Iris pigment epithelial cell (primary cell): ENCODE measurements at regions not wholly inside any gene's neighbourhood (a gene's known extent, or its start where the extent isn't known, plus 50 kb on each side); places are given as distances from the start of the nearest gene placed in this dataset.
"Not testable (repeated sequence)": the region's sequence is repeated elsewhere in the genome, so short reads cannot be mapped to it uniquely, and the experiment has no call there.

ENCODE experiments used
- DNase-seq: peaks from one replicate; pipeline ENCODE4 v3.0.0-alpha.2; 2011; ENCODE audit warnings: low read depth

DNA sequence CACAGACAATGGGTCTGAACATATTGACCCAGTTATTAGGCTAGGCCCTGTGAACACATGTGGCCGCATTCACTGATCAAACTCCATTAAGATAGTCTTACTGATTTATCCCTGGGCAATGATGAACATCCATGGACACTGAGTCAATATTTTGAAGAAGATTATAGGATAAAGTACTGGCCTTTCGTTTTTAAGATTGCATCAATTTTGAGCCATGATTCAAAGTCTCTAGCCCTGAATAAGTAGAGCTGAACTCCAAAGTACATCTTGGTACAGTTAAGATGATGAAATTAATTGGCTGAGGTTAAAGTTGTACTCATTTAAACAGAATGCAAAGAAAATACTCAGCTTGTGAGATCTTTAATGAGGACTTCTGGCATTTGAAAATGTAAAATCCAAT lies 1581.9 kb downstream of the EFNB2 start:
- DNase-seq, result peak; percentile 88

DNA sequence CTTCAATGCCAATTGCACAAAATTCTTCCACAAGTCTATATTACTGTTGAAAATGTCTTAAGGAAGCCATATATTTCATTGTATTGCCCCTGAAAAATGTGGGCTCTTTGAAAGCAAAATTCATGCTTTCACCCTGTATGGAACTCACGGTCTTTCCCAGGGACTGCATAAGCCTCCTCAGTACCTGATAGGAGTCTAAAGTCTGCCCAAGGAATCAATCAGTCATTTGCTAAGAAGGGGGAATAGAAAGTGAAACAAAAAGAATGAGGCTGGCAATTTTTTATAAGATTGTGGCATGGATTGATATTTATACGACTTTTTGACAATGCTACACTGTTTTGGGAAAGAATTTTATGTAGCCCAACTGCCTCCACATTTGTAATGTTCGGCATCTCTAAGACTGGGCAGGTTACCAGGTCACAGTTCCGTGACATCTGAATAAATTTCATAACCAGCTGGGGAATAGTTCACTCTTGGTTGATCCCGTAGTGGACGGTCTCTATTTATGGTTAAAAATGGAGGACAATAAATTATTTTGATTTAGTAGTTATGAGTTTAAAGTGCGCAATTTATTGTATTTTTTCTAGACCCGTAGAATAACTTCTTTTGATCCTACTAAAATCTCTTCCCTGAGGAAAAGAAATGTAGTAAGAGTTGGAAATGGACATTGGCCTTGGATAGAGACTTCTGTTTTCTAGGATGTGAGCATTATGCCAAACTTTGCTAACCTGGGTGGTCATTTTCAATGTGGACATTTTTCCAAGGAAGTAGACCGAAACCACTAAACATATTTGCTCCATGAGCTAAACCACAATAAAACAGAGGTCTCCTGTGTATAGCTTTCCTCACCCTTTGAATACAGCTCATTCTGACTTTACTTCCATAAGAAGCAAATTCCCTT lies 1585.4 kb downstream of the EFNB2 start:
- peak; percentile 12 for DNase-seq

DNA sequence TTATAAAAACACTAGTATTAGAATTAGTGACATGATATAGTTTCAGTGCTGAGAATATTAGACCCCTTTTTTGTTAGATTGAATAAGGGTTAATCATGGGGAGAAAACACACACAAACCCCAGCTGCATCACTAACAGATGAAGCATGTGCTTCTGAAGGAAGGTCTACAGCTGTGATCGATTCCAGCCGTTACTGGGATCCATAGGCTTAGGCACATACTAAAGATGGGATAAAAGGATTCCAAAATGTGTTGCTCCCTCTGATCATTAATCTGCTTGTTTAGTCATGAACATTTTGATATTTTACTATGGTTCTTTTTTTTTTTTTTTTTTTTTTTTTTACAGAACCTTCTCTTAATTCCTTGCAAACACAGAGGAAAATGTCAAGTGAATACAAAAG lies 1591.3 kb downstream of the EFNB2 start:
- DNase-seq, result no peak

DNA sequence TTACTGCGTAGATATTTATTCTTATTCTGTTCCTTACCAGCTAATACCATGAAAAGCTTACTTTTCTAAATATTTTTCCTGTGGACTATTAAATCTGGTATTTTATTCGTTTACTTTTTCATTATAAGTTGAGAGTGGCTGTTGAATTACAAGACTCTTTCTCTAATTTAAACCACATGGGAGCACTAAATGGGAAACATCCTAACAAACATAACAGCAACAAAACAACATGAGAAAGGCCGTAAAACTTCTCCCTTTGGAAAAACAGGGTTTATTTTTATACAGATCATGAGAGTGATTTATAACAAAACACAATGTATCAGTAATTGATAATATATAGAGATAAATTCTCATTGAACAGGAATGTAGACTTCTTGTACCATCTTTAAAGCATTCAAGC lies 1592.1 kb downstream of the EFNB2 start:
- no peak for DNase-seq

DNA sequence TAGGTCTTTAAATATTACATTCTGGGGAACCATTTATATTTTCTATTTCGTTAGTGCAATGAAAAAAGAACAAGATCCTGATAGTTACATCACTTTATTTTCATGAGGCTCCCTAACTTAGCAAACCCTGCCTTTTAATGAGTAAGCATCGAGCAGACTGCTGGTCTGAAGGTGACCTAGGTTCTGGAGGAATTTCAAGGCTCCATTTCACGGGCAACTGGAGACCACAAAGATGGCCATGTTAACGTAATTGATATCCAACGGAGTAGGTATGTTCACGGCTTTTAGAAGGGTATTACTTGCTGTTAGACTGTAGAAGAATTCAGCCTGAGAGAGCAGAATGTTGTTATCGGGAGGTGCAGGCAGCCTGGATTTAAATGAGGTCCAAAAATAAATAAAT lies 1597.6 kb downstream of the EFNB2 start:
- peak; percentile 32 for DNase-seq

DNA sequence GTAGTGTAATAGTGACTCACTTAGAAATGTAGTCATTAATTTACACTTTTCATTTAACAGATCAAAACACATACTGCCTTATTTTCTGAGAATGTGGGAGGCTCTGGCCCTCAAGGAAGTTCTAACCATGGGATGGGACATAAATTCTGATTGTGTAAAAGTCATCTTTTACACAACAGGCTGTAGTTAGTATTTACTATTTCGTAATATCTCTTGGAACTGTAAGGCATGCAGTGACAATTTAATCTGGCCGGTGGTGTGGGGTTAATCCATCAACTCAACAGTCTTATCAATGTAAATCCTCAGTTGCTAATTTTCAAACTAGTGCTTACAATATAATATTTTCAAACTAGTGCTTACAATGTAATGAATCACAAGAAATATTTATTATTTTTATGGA lies 1599.2 kb downstream of the EFNB2 start:
- no peak for DNase-seq

DNA sequence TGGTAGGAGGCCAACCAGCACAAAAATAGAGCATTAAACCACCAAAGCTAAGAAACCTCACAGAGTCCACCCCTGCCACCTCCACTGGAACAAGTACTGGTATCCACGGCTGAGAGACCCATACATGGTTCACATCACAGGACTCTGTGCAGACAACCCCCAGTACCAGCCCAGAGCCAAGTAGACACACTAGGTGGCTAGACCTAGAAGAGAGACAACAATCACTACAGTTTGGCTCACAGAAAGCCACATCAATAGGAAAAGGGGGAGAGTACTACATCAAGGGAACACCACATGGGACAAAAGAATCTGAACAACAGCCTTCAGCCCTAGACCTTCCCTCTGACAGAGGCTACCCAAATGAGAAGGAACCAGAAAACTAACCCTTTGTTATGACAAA lies 1614.9 kb downstream of the EFNB2 start:
- not testable (repeated sequence) for DNase-seq

DNA sequence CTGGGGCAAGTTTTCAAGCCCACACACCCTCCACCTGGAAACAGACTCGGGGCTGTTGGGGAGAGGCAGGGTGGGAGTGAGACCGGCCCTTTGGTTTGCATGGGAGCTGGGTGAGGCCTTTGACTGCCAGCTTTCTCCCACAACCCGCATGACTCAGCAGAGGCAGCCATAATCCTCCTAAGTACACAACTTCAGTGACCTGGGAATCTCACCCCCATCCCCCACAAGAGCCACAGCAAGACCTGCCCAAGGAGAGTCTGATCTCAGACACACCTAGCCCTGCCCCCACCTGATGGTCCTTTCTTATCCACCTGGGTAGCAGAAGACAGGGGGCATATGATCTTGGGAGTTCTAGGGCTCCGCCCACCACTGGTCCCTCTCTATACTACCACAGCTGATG lies 1615.4 kb downstream of the EFNB2 start:
- DNase-seq, result no peak

DNA sequence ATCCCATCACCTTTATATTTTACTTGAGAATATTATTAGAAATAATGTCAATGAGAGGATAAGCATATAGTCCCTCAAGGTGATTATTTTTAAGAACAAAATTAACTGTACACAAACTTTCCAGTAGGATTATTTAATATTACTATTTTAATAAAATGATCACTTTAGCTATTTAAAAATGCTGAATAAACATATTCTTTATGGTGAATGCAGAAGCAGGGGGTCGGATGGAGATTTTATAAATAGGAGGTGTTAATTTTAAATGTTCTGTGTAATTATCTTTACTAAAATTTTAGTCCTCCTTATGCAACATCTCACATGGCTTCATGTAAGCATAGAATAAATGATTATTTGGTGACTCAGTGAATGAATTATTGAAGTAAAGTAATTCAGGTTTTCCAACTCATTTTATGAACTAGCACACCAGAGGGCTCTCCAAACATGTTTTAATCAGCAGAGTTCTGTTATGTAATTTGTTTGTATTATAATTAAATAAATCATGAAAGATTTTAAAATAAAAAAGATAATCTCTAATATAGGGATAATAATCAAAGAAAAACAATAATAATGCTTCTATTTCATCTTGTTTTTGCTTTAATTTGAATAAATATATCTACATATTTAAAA lies 1635.2 kb downstream of the EFNB2 start:
- DNase-seq, result peak; percentile 15

DNA sequence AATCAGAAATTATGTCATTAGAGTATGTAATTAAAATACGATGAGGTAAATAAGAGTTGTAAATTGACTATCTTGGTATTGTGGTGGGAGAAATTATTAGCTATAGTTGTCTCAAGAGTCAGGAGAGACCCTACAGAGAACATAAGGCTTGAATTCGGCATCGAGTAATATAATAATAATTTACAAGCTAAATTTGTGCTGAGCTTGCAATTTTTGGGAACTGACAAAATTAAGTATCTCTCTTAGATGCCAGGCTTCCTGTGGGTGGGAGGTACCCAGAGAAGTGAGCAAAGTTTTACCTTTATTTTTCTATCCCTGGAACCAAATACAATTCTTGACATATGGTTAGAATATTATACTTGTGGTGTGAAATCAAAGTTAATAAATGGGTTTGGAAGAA lies 1637.0 kb downstream of the EFNB2 start:
- no peak for DNase-seq

DNA sequence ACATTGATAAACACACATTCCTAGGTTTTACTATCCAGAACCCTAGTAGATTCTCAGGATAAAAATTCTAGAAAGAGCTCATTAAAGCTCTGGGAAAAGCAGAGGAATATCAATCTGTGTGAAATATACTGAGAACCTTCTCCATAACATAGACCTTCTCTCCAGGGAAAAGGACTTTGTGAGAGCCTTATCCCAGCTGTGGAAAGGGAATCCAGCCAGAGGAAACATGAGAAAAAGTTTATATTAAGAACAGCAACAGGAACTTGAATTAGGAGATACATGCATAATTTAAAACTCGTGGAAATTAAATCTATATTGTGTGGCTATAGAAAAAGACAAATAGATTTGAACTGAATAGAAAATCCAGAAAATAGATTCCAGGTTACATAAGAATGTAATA lies 1639.9 kb downstream of the EFNB2 start:
- DNase-seq, result no peak

DNA sequence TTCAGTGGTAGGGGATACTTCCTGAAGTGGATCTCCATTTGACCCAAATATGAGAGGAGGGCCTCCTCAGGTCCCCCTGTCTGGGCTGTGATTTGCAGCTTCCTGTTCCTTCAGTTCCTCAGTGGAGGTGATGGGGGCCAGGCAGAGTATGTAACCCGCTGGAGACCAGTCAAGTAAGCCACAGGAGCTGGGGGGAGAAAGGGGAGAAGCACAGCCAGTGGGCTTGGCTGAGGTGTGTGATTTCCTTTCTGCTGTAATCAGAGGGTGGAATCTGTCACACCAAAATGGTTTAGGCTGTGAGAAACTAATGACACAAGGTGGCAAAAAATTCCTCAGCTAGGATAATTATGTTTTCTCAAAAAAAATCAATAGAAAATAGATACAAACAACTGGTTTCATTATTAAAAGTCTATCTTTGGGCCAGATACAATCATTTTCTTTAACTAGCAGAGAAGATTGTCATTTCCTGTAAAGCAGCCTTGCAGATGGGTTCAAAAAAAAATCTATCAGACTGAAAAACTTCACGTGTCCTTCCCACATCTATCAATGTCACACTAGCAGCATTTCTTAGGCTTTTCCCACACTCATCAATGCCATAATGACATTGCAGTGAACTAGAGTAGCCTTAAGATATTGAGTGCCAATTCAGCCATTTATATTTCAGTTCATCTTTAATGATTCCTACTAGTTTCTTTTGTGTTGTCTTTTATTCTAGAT lies 1660.3 kb downstream of the EFNB2 start:
- DNase-seq, result no peak

DNA sequence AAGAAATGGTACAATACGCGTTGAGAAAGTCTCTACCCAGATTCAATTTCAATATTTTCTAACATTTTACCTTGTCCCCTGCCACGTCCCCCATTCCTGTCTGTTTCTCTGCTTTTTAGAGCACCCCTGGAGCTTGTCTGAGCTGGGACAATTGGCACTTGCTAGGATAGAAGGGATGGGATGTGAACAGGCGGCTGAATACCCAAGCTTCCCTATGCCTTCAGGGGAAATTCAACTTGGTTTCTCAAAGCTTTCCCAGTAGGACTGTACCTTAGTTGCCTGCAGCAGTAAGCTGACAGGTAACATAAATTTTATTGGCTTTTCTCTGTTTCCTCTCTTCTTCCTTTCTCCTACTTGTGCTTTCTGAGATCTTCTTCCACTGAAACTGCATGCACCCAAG lies 1663.3 kb downstream of the EFNB2 start:
- DNase-seq, result no peak

DNA sequence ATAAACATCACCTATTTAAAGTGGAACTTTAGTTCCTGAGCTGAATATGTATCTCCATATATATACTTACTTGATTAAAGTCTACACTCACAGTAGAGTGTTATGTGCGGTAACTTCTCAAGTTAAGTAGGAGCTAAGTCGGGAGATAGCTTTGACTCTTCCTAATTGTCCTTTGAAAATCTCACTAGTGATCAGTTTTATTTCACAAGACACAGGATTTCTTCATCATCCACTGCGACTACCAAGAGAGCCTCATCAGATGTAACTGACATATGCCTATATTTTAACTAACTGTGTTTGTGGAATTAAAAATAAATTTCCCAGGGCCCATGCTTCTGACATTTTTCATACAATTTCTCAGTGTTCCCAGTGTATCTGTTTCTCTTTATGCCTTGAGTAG lies 1664.0 kb downstream of the EFNB2 start:
- no peak for DNase-seq

DNA sequence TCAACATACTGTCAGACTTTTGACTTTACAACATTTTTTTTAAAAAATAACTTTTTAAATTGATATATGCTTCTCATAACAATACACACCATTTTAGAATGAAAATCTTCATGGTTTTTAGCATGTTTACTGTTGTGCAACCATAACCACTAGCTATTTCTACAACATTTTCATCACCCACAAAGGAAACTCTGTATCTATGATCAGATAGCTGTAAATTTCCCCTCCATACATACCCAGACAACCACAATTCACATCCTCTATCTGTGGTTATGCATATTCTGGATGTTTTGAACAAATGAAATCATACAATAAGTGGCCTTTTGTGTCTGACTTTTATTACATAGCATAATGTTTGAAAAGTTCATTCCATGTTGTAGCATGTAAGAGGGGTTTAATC lies 1666.0 kb downstream of the EFNB2 start:
- DNase-seq, result peak; percentile 78

DNA sequence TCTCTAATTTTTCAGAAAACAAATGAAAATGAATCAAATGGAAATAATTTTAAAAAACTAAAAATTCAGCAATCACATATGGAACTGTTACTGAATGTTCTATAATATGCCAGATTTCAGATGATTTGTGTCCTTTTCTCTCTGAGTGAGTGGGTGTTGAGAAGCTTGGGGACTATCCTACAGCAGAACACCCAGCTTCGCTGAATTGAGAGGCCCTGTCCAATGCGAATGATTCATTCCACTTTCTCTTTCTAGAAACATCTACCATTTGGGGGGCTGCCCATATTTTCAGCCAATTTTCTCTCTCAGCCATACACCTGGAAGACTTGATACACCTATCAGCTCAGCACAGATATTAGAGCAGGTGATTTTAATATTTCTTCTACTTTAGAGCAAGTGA lies 1666.7 kb downstream of the EFNB2 start:
- DNase-seq, result no peak

DNA sequence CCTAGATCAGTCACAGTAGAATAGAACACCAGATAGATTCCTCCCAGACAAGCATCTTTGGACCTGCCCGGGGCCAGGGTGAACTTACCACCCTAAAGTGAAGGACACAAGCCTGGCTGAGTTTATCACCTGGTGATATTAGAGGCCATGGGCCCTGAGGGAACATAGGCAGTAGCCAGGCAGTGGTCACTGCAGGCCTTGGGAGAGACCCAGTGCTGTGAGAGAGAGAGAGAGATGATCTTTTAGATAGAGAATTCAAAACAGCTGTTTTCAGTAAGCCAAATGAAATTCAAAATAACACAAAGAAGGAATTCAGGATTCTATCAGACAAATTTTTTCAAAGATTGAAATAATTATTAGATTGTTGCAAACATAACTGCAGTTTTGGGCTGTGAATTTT lies 1679.9 kb downstream of the EFNB2 start:
- DNase-seq, result no peak

DNA sequence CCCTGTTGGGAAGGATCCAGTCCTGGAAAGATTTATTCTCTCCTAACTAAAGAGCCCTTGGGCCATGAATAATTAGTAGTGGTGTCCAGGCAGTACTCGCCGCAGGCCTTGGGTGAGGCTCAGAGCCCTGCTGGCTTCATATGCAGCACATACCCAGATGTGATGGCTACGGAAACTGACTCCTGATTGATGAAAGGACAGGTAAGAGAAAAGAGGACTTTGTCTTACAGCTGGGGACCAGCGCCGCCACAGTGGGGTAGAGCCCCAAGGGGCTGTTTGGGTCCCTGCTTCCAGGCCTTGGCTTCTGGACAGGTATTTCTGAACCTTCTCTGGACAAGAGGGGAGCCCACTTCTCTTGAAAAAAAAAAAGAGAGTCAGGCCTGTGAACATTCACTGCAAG lies 1680.8 kb downstream of the EFNB2 start:
- DNase-seq, result no peak

DNA sequence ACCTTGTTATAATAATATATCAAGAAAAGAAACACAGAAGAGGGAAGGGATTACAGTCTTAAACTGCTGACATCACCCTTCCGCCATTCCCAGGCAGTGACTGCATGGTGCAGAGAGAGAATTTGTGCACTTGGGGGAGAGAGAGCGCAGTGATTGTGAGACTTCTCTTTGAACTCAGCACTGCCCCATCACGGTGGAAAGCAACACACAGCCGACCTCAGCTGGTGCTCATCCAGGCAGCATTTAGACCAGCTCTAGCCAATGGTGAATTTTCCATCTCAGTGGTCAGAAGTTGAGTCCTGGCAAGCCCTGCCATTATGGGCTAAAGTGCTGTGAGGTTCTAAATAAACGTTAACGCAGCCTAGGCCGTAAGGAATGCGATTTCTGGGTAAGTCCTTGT lies 1681.5 kb downstream of the EFNB2 start:
- DNase-seq, result no peak

DNA sequence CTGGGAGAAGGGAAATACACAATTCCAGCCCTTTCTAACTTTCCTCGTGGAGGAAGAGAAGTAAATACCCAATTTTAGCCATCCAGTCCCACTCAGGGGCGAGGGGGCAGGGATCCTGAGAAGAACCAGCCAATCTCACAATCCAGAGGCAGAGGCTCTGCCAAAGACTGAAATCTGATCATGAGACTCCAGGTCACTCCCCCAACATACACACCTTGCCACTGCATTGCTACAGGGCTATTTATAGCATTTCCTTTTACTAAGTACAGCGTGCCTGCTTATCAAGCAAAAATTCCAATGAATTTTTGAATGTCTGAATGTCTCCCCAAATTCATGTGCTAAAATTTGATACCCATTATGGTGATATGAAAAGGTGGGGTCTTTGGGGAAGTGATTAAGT lies 1687.5 kb downstream of the EFNB2 start:
- no peak for DNase-seq

DNA sequence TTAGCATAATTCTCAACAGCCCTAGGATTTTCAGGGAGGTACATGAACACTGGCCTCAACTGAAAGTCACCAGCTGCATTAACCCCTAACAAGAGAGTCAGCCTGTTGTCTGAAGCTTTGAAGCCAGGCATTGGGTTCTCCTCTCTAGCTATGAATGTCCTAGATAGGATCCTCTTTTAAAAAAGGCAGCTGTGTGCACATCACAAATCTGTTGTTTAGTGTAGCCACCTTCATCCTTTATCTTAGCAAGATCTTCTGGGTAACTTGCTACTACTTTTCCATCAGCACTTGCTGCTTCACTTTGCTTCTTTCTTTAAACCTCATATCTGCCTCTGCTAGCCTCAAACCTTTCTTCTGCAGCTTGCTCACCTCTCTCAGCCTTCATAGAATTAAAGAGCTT lies 1692.1 kb downstream of the EFNB2 start:
- no peak for DNase-seq

DNA sequence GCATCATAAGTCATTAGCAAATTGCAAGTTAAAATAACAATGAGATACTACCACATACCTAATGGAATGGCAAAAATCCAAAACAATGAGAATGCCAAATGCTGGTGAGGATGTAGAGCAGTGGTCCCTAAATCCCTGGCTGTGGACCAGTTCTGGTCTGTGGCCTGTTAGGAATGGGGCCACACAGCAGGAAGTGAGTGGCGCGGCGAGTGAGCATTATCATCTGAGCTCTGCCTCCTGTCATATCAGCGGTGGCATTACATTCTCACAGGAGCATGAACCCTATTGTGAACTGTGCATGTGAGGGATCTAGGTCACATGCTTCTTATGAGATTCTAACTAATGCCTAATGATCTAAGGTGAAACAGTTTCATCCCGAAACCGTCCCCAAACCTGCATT lies 1694.4 kb downstream of the EFNB2 start:
- DNase-seq, result no peak

DNA sequence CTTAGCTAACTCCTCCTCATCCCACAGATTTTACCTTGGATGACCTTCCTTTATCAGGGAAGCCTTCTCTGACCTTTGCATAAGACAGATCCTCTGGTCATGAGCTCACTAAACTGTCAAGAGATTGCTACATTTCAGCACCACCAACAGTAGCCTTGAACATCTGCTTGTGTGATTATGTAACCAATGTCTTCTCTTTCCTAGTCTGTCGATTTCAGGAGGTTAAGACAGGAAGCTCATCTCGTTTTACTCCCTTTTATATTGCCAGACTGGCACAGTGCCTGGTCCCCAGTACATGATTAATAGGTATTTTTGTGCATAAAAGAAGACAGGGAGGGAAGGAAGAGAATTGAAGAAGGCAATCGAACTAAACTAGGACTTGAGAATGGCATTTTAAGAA lies 1697.7 kb downstream of the EFNB2 start:
- peak; percentile 15 for DNase-seq
